Loucy (cell line): ENCODE measurements at regions not wholly inside any gene's neighbourhood (a gene's known extent, or its start where the extent isn't known, plus 50 kb on each side); places are given as distances from the start of the nearest gene placed in this dataset.

Experiments
- CTCF ChIP-seq: fragments of 200-600 bp; sonication (generic); conservative IDR thresholded peaks from 2 replicates; pipeline ENCODE4 v1.5.1; 2014; ENCODE audit warnings: mild to moderate bottlenecking, antibody characterized with exemption, low read length
- EZH2phosphoT487 ChIP-seq: fragments of 200-600 bp; IDR thresholded peaks from 2 replicates; pipeline ENCODE4 v1.6.1; 2018; ENCODE audit warnings: antibody characterized with exemption, mild to moderate bottlenecking, moderate library complexity, borderline replicate concordance

- TF ChIP-seq CTCF (no peak), EZH2phosphoT487 (no peak)
Observed at GRCh38 chr11:97990162-97990920, 1030.4 kb upstream of the CNTN5 start.
